ENCODE measurements at regions not wholly inside any gene's neighbourhood (a gene's known extent, or its start where the extent isn't known, plus 50 kb on each side); places are given as distances from the start of the nearest gene placed in this dataset.

DNA sequence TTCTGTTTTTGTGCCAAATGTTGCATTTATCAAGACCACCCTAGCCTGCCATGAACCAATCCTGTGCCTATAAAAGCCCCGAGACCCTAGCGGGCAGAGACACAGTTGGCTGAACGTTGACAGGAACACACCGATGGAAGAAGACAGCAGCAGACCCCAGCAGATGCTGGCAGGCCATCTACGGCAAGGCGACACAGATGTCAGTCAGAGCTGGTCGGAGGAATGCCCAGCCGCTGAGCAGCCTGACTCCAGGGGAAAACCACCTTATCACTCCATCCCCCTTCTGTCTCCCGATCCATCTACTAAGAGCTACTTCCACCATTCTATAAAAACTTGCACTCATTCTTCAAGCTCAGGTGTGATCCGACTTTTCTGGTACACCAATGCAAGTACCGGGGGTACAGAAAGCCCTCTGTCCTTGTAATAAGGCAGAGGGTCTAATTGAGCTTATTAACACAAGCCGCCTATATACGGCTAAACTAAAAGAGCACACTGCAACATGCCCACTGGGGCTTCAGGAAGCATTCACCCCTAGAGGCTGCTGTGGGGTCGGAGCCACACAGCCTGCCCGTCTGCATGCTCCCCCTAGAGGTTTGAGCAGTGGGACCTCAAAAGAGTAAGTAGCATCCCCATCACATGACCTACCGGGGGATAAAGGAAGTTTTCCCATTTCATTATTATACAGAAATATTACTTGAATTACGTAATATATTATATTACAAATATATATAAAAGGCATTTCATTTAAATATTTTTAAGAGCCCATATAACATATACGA is 1156.3 kb upstream of the B3GALT2 start:
- Mint-ChIP-seq H3K4me3 (no peak overlapping the region), H3K27ac (no peak overlapping the region), H3K27me3 (no peaks in the 10 kb centered on the region), H3K9me3 (no peaks in the 10 kb centered on the region), H3K36me3 (no peaks in the 10 kb centered on the region), H3K4me1 (no peaks in the 10 kb centered on the region)
- ATAC-seq (no peak), DNase-seq (no peak)
- POLR2A ChIA-PET, result no interaction called here

DNA sequence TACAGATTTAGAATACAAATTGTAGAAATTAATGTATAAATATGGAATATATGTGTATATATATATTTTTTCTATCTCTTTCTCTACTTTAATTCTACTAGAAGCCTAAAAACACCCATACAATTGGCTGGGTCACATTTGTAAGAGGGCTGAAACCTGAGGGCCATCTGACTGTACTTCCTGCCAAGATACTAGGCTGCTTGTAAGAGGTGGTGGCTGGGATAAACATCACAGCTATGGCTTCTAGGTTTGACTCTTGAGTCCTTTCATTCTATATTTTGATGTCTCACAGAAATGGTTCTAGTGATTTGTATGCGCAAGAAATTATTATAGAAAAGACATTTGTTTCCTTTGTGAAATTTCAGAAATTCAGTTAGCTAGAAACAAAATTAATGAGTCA is 1155.2 kb upstream of the B3GALT2 start:
- Mint-ChIP-seq H3K9me3 (no peaks in the 10 kb centered on the region), H3K27ac (no peak overlapping the region), H3K27me3 (no peaks in the 10 kb centered on the region), H3K4me1 (no peaks in the 10 kb centered on the region), H3K4me3 (no peak overlapping the region), H3K36me3 (no peaks in the 10 kb centered on the region)
- POLR2A ChIA-PET, result no interaction called here
- ATAC-seq (no peak), DNase-seq (no peak)

DNA sequence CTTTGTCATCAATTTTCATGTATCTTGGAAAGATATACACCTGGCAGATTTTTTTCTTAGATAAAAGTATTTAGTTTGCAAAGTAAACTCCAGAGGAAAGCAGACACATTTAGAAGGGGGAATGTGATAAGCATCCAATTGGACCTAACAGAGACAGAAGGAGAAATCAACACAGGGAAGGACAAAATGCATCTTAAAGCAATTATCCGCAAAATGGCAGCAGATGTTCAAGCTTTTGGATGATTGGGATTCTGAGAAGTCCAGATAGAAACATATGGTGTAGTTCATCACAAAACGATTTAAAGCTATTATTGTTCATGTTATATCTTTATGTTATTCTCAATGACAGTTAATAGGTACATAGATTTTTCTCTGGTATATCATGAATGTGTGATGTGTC is 1153.1 kb upstream of the B3GALT2 start:
- Mint-ChIP-seq H3K27me3 (no peaks in the 10 kb centered on the region), H3K27ac (no peak overlapping the region), H3K36me3 (no peaks in the 10 kb centered on the region), H3K4me3 (no peak overlapping the region), H3K9me3 (no peaks in the 10 kb centered on the region), H3K4me1 (no peaks in the 10 kb centered on the region)
- POLR2A ChIA-PET, result no interaction called here
- DNase-seq, result no peak
- ATAC-seq, result no peak

DNA sequence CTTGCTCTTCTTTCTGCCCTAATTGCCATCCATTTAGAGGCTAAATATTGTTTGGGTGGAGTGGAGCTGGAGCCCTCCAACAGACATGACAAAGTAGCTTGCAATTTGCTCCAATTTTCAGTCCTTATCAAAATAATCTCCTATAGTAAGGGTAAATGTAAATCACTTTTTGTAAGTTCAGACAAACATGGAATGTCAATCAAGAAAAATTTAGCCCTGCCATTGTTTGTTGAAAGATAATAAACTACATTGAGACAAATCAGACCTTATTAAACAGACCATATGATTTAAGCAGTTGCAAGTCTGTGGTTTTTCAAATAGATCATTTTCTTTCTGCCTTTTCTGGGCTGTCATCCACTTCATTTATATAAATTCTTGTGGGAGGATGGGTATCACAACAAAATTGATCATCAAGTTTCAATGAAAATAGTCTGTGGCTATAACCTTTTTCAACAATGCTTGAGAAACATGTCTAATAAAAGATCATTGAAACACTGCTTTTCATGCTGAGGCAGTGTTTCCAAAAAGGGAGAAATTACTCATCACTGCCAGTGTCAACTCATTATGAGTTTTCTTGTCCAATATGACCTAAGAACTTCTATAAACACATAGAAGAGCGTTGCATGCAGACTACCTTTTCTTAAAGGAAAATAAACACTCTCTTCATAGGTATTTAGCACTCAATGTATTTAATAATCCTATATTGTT is 1152.0 kb upstream of the B3GALT2 start:
- Mint-ChIP-seq H3K9me3 (no peaks in the 10 kb centered on the region), H3K27ac (no peak overlapping the region), H3K4me1 (no peaks in the 10 kb centered on the region), H3K27me3 (no peaks in the 10 kb centered on the region), H3K4me3 (no peak overlapping the region), H3K36me3 (no peaks in the 10 kb centered on the region)
- no peak for DNase-seq
- POLR2A ChIA-PET, result no interaction called here
- no peak for ATAC-seq

DNA sequence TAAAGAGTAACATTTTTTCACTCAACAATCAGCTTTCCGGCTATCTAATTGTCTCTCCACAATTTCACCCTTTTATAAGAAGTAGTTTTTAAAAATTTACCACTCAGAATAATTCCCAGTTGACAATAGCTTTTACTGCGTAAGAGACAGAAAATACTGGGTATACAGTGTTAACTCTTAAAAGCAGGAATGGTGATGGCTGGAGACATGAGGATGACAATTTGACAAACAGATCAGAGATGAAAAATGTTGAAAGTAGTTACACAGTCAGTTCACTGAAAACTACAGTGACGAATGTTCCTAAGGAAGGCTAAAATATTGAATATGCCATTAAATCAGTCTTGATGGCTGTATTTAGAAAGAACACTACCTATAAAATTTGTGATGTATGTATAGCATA is 1146.8 kb upstream of the B3GALT2 start:
- POLR2A ChIA-PET, result no interaction called here
- no peaks in the 10 kb centered on the region for H3K27me3 Mint-ChIP-seq
- DNase-seq (no peak), ATAC-seq (no peak)
- H3K27ac Mint-ChIP-seq, result no peak overlapping the region
- no peaks in the 10 kb centered on the region for H3K9me3 Mint-ChIP-seq
- H3K4me1 Mint-ChIP-seq, result no peaks in the 10 kb centered on the region
- no peak overlapping the region for H3K4me3 Mint-ChIP-seq
- H3K36me3 Mint-ChIP-seq, result no peaks in the 10 kb centered on the region

DNA sequence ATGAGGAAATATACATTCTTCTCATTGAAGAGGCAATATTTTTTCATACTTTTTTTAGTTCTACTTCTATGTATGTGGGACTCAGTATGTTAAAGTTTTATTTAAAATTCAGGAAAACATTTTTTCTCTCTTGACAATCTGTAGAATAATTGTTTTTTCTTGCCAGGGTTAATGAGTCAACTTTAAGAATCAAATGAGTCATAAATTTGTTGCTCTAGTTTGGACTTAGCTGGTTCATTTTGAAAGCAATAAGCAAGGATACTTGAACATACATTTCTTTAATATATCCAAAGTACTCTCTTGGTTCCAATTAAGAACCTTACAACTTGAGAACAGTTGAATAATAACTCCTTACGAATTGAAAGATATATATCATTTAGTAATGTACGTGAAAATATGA is 1145.3 kb upstream of the B3GALT2 start:
- DNase-seq (no peak), ATAC-seq (no peak)
- Mint-ChIP-seq H3K4me1 (no peaks in the 10 kb centered on the region), H3K27me3 (no peaks in the 10 kb centered on the region), H3K36me3 (no peaks in the 10 kb centered on the region), H3K27ac (no peak overlapping the region), H3K4me3 (no peak overlapping the region), H3K9me3 (no peaks in the 10 kb centered on the region)
- POLR2A ChIA-PET, result no interaction called here

DNA sequence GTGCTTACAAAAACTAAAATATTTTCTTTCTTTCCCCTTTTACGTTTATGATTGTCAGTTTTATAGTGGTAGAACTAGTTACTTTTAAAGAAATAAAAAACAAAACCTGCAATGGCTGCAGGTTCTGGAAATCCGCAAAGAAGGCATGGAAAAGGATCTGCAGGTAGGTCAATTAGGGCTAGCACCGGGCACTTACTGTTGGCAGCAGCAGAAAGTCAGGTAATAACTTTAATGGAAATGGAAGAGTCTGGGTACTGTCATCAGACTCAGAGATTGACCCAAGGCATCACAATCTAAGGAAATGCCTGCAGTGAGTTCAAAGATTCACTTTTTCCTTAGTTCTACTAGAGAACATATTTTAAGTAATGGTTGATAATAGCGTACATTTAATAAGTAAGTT is 1136.3 kb upstream of the B3GALT2 start:
- Mint-ChIP-seq H3K27ac (no peak overlapping the region), H3K4me1 (no peaks in the 10 kb centered on the region), H3K36me3 (no peaks in the 10 kb centered on the region), H3K27me3 (no peaks in the 10 kb centered on the region), H3K9me3 (no peaks in the 10 kb centered on the region), H3K4me3 (no peak overlapping the region)
- POLR2A ChIA-PET, result no interaction called here
- no peak for DNase-seq
- ATAC-seq, result no peak

DNA sequence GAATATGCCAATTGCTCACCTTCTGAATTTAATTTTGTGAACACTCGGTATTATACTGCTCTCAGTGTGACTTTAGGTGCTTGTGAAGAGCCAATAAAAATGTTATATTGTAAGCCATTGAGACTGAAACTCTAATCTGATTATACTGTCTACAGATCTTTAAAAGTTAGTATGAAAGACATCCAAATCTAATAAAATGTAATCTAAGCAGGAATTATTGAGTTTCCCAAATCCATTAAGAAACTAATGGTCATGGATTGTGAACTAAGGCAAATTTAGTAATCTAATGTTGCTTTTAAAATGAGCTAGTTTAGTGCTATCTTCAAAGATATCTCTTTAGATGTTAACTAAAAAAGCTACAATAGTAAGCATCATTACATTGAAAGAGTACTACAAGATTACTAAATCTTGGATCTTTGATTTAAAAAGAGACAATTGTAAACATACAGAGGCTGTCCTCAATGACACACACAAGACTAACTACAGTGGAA is 1132.4 kb upstream of the B3GALT2 start:
- DNase-seq (no peak), ATAC-seq (no peak)
- POLR2A ChIA-PET, result no interaction called here
- Mint-ChIP-seq H3K4me3 (no peak overlapping the region), H3K9me3 (no peaks in the 10 kb centered on the region), H3K27me3 (no peaks in the 10 kb centered on the region), H3K27ac (no peak overlapping the region), H3K36me3 (no peaks in the 10 kb centered on the region), H3K4me1 (no peaks in the 10 kb centered on the region)

DNA sequence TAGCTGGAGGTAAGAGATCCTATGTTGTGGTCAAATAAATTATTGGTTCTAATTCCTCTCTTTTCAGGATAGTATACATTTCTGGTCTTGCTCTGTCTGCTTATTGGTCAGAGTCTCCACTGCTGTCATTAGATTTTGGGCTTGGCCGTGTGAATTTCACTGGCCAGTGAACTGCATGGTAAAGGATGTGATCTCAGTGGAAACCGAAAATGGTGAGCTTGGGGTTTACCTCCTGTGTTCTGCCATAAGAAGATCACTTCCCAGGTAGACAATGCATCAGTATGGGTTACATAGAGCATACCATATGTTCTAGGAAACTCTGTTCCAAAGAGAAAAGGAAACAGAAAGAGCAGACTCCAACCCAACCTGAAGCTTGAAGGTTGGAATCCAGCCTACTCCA is 1123.3 kb upstream of the B3GALT2 start:
- Mint-ChIP-seq H3K27ac (no peak overlapping the region), H3K4me1 (no peaks in the 10 kb centered on the region), H3K4me3 (no peak overlapping the region), H3K27me3 (peaks cover 0 to 2% (median 0%) of the 10 kb centered on the region in 5 donors), H3K36me3 (no peaks in the 10 kb centered on the region), H3K9me3 (no peaks in the 10 kb centered on the region)
- DNase-seq, result no peak
- no peak for ATAC-seq
- POLR2A ChIA-PET, result no interaction called here

DNA sequence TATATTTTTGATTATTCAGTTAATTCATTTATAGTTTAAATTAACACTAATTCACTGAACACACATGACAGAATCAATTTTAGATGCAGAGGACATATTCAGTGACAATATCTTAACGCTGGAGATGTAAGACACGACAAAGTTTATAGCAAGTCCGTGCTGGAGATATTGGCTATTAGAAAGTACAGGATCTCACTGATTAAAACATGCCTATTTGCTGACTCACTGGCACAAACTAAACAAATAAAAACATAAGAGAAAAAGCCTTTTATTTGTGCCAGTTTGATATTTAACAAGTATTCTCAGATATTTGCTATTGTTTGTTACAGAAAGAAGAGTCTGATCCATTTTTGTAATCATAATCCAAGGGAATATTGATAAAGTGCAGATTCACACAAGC is 1122.9 kb upstream of the B3GALT2 start:
- Mint-ChIP-seq H3K4me3 (no peak overlapping the region), H3K36me3 (no peaks in the 10 kb centered on the region), H3K9me3 (no peaks in the 10 kb centered on the region), H3K27ac (no peak overlapping the region), H3K4me1 (no peaks in the 10 kb centered on the region), H3K27me3 (peaks cover 0 to 2% (median 0%) of the 10 kb centered on the region in 5 donors)
- no peak for ATAC-seq
- POLR2A ChIA-PET, result no interaction called here
- no peak for DNase-seq

DNA sequence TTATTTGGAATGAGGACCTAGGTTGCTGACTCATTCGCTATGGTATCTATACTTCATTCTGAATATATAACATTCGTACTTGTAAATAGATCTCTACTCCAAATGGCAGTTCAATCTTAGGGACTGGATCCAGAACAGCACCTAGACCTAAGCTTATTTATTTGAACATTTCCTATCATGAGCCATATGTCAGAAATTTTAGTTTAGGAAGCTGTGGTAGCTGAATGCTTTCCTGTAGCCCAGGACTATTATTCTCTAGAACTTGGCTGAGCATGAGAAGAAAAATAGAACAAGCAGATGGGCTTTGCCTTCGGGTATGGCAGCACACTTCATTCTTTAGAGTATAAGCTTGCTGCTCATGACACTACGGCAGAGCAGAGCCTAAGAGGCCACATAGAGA is 1114.4 kb upstream of the B3GALT2 start:
- POLR2A ChIA-PET, result no interaction called here
- Mint-ChIP-seq H3K4me1 (peaks cover 0 to 2% (median 0%) of the 10 kb centered on the region in 4 donors), H3K4me3 (no peak overlapping the region), H3K27ac (no peak overlapping the region), H3K9me3 (no peaks in the 10 kb centered on the region), H3K27me3 (no peaks in the 10 kb centered on the region), H3K36me3 (no peaks in the 10 kb centered on the region)
- no peak for ATAC-seq
- no peak for DNase-seq

DNA sequence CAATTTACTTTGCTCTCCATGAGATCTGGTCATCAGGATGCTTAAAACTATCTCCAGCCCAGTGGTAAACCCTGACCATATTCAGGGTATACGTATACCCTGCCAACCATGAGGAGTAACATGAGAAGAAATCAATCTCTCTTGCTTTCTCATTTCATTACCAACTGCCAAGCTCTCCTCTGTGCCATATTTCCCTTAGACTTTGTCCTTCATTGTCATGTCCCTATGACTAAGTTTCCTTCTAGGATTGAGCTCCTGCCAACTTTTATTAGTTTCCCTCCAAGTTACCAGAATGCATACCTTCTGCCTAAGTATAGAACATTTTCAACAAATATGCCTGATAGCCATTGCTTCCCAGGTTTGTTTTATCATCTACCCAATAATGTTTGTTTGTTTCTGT is 1113.9 kb upstream of the B3GALT2 start:
- Mint-ChIP-seq H3K36me3 (no peaks in the 10 kb centered on the region), H3K4me3 (no peak overlapping the region), H3K27me3 (no peaks in the 10 kb centered on the region), H3K4me1 (peaks cover 2 to 7% (median 4%) of the 10 kb centered on the region in 4 donors), H3K27ac (no peak overlapping the region), H3K9me3 (no peaks in the 10 kb centered on the region)
- DNase-seq, result no peak
- no peak for ATAC-seq
- POLR2A ChIA-PET, result no interaction called here

DNA sequence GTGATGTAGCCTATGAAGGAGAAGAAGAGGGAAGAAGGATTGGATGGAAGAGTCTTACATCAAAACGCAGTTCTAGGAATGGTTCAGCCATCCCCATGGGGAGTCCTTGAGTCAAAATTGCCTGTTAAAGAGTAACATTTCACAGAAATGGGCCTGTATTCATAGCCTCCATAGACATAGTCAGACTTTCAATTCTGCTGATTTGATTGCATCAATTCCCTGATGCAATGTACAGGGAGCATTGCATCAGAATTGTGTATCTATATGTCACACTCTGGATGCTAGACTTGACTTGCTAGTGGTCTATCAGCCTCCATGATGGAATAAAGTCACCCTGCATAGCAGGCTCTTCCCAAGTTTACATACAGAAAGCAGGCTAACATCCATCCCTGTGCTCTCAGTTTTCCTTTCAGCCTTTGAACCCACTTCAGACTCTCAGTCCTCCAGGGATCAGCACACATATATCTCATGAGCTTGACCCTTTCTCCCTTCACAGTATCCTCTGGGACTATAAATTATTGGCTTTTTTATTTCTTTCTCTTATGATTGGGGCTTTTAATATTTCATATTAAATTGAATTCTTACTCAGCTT is 1111.7 kb upstream of the B3GALT2 start:
- Mint-ChIP-seq H3K27ac (peak overlapping the region in 1 of 10 donors; percentile 22), H3K9me3 (no peaks in the 10 kb centered on the region), H3K27me3 (no peaks in the 10 kb centered on the region), H3K4me3 (no peak overlapping the region), H3K4me1 (peaks cover 5 to 16% (median 11%) of the 10 kb centered on the region in 4 donors), H3K36me3 (no peaks in the 10 kb centered on the region)
- POLR2A ChIA-PET, result no interaction called here
- DNase-seq, result no peak
- no peak for ATAC-seq

All from naive thymus-derived CD8-positive, alpha-beta T cell (primary cell).